HCT116 (cell line): ENCODE measurements at regions not wholly inside any gene's neighbourhood (a gene's known extent, or its start where the extent isn't known, plus 50 kb on each side); places are given as distances from the start of the nearest gene placed in this dataset.

Source experiments
- POLR2A ChIP-seq: IDR thresholded peaks from 2 replicates; pipeline ENCODE4 v1.7.0; 2011; ENCODE audit warnings: borderline replicate concordance; ENCODE audit not compliant: insufficient read depth, insufficient read length; ENCODE audit errors: extremely low read depth
- SIN3A ChIP-seq: IDR thresholded peaks from 2 replicates; pipeline ENCODE4 v1.6.1; 2012; ENCODE audit warnings: low read depth

DNA sequence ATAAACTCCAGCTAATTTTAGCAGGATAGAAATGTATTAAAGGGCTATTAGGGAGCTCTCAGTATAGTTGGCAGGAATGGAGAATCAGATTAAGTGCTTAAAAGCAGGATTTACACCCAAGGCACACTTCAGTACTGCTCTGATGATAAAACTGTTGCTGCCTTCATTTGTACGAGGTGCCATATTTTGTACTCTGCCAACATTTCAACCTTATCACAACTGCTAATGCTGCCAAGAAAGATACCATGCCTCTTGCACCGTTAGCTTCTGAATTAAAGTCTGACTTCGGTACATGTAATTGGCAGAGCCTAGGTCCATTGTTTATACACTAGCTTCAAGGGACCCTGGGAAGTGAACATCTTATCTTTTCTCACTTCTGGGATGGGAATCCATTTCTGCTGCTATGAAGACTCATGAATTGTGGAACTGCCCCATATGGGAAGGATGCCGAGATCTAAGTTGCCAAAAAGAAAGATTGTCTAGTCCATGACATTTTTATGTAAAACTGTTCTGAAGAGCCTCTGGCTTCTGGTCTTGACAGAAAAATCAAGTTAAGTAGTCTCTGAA is 624.0 kb upstream of the IGFBP7 start:
- no peak for TF ChIP-seq POLR2A
- TF ChIP-seq SIN3A, result no peak
